CD14-positive monocyte (primary cell): ENCODE measurements at regions not wholly inside any gene's neighbourhood (a gene's known extent, or its start where the extent isn't known, plus 50 kb on each side); places are given as distances from the start of the nearest gene placed in this dataset.
A peak's percentile ranks its signal among the peaks of the same experiment; 100 is the strongest.

Experiments
- DNase-seq, 3 donors: peaks; one replicate each; pipeline ENCODE4 v3.0.0-alpha.2; 2011 to 2022
- H2AFZ ChIP-seq: 2 replicates; pipeline ENCODE4 v1.6.0; 2012; ENCODE audit warnings: mild to moderate bottlenecking, low read depth, low read length, inconsistent platforms; ENCODE audit not compliant: insufficient read depth, poor library complexity, severe bottlenecking
- H3K27ac ChIP-seq, 2 donors: 1 replicate in 1 of 2; 2 replicates in 1 of 2; pipeline ENCODE4 v1.5.1; 2012 to 2013; ENCODE audit warnings: low read length in 2 of 2, control low read depth in 1 of 2, inconsistent platforms in 1 of 2, low read depth in 1 of 2, mild to moderate bottlenecking in 1 of 2
- H3K27me3 ChIP-seq, 2 donors: one replicate each; pipeline versions ENCODE4 v1.6.0 to v1.6.1; 2011 to 2013; ENCODE audit warnings: low read length in 2 of 2; ENCODE audit not compliant: control insufficient read depth in 2 of 2, insufficient read depth in 2 of 2
- H3K36me3 ChIP-seq, 2 donors: replicated peaks in 1 of 2; 1 replicate in 1 of 2; 2 replicates in 1 of 2; pipeline versions ENCODE4 v1.5.1 to v1.6.1; 2012 to 2013; ENCODE audit warnings: low read length in 2 of 2, control low read depth in 1 of 2, inconsistent platforms in 1 of 2, mild to moderate bottlenecking in 1 of 2; ENCODE audit not compliant: insufficient read depth in 2 of 2, control insufficient read depth in 1 of 2
- H3K4me1 ChIP-seq, 2 donors: 1 replicate in 1 of 2; 2 replicates in 1 of 2; pipeline versions ENCODE4 v1.5.1 to v1.6.1; 2012 to 2013; ENCODE audit warnings: low read length in 2 of 2, control low read depth in 1 of 2, inconsistent platforms in 1 of 2, mild to moderate bottlenecking in 1 of 2, moderate library complexity in 1 of 2; ENCODE audit not compliant: insufficient read depth in 2 of 2, control insufficient read depth in 1 of 2
- H3K4me2 ChIP-seq: replicated peaks from 2 replicates; pipeline ENCODE3; 2012; ENCODE audit warnings: low read length, moderate library complexity, mild to moderate bottlenecking; ENCODE audit not compliant: poor library complexity, severe bottlenecking; ENCODE audit errors: extremely low read depth
- H3K4me3 ChIP-seq, 3 experiments: fragments of 200-600 bp in 1 of 3; sonication (generic) in 1 of 3; replicated peaks in 1 of 3; 1 replicate in 2 of 3; 2 replicates in 1 of 3; pipeline ENCODE4 v1.5.1; 2011 to 2013; ENCODE audit warnings: low read length in 3 of 3, mild to moderate bottlenecking in 3 of 3, control low read depth in 2 of 3, low read depth in 2 of 3, inconsistent platforms in 1 of 3, moderate library complexity in 1 of 3
- H3K79me2 ChIP-seq: 2 replicates; pipeline ENCODE4 v1.6.0; 2012; ENCODE audit warnings: mild to moderate bottlenecking, control low read depth, inconsistent platforms, low read length, moderate library complexity; ENCODE audit not compliant: insufficient read depth
- H3K9ac ChIP-seq: 2 replicates; pipeline ENCODE4 v1.6.0; 2017; ENCODE audit warnings: low read length, mild to moderate bottlenecking; ENCODE audit not compliant: insufficient read depth, poor library complexity, severe bottlenecking
- H3K9me3 ChIP-seq, 2 donors: replicated peaks in 1 of 2; 1 replicate in 1 of 2; 2 replicates in 1 of 2; pipeline versions ENCODE4 v1.5.1 to v1.6.1; 2012 to 2013; ENCODE audit warnings: low read length in 2 of 2, control low read depth in 1 of 2; ENCODE audit not compliant: control insufficient read depth in 1 of 2, insufficient read depth in 1 of 2
- H4K20me1 ChIP-seq: 2 replicates; pipeline ENCODE4 v1.6.0; 2012; ENCODE audit warnings: mild to moderate bottlenecking, low read length, control low read depth, moderate library complexity; ENCODE audit not compliant: insufficient read depth
- H3K27ac Mint-ChIP-seq, 7 donors: one replicate each; pipeline ENCODE4 v1.8.0; 2020; ENCODE audit warnings: mild to moderate bottlenecking in 7 of 7, mixed read lengths in 7 of 7, moderate library complexity in 6 of 7, inconsistent platforms in 2 of 7
- H3K27me3 Mint-ChIP-seq, 3 donors: one replicate each; pipeline ENCODE4 v1.8.0; 2021 to 2022; ENCODE audit warnings: low read depth in 3 of 3, mild to moderate bottlenecking in 3 of 3, mixed read lengths in 3 of 3, moderate library complexity in 3 of 3, inconsistent platforms in 1 of 3
- H3K36me3 Mint-ChIP-seq, 2 donors: one replicate each; pipeline ENCODE4 v1.8.0; 2020; ENCODE audit warnings: mixed read lengths in 2 of 2, inconsistent platforms in 1 of 2, mild to moderate bottlenecking in 1 of 2
- H3K4me1 Mint-ChIP-seq: one replicate; pipeline ENCODE4 v1.8.0; 2020; ENCODE audit warnings: mild to moderate bottlenecking, mixed read lengths
- H3K4me3 Mint-ChIP-seq, 2 donors: one replicate each; pipeline ENCODE4 v1.8.0; 2020; ENCODE audit warnings: mild to moderate bottlenecking in 2 of 2, mixed read lengths in 2 of 2, moderate library complexity in 1 of 2
- H3K9me3 Mint-ChIP-seq, 7 donors: one replicate each; pipeline ENCODE4 v1.8.0; 2020 to 2022; ENCODE audit warnings: mixed read lengths in 7 of 7, mild to moderate bottlenecking in 6 of 7, moderate library complexity in 6 of 7, inconsistent platforms in 2 of 7
- CTCF ChIP-seq: fragments of 200-600 bp; IDR thresholded peaks from one replicate; pipeline ENCODE4 v1.8.0; 2022; ENCODE audit warnings: antibody characterized with exemption, mild to moderate bottlenecking
- WGBS: methylation state at CpG from one replicate; pipeline ENCODE4 v1.1.5; 2013; ENCODE audit warnings: missing lambda C conversion rate; ENCODE audit not compliant: insufficient coverage; 5-methylcytosine and 5-hydroxymethylcytosine counted together
- intact Hi-C, 2 donors: fragments of 100-400 bp; cut with micrococcal nuclease; formaldehyde crosslinking; loops; one replicate each; pipeline versions ENCODE4 v1.15.0 to v1.15.1; 2023

DNA sequence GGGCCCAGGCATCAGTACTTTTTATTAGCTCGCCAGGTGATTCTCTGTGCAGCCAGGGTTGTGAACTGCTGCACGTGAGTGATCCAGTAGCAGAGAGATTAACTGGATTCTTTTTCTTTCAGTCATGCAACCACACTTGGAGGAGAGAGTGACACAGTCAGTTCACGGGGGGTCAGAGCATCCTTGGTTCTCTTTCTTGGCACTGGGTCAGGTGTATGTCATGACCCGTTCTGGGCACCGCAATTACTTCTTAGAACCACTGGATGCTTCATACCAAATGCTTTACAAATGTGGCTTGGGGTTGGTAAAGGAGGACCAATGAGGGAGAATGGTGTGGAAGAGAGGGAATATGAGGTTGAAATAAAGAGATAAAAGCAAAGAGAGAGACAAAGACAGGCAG lies 368.7 kb downstream of the MLLT3 start:
- no peaks in the 10 kb centered on the region for H3K79me2 ChIP-seq
- H3K4me3 Mint-ChIP-seq, result no peak overlapping the region
- 100% methylated on average over 3 of the region's 5 CpGs for WGBS
- H3K4me2 ChIP-seq, result no peak overlapping the region
- H2AFZ ChIP-seq, result no peak overlapping the region
- no peak overlapping the region for H3K4me3 ChIP-seq
- H3K9me3 ChIP-seq, result peaks cover 0 to 3% of the 10 kb centered on the region in 2 donors
- no peaks in the 10 kb centered on the region for H3K27me3 ChIP-seq
- no peaks in the 10 kb centered on the region for H3K36me3 Mint-ChIP-seq
- no peaks in the 10 kb centered on the region for H3K36me3 ChIP-seq
- no peaks in the 10 kb centered on the region for H4K20me1 ChIP-seq
- no peak overlapping the region for H3K9ac ChIP-seq
- H3K4me1 ChIP-seq, result no peaks in the 10 kb centered on the region
- no peak for TF ChIP-seq CTCF
- peaks cover 0 to 3% (median 0%) of the 10 kb centered on the region in 7 donors for H3K9me3 Mint-ChIP-seq
- H3K27ac ChIP-seq, result no peak overlapping the region
- no peak for DNase-seq
- H3K27me3 Mint-ChIP-seq, result peaks cover 0 to 2% (median 0%) of the 10 kb centered on the region in 3 donors
- intact Hi-C loops, result no loop called here
- peaks cover 2% of the 10 kb centered on the region for H3K4me1 Mint-ChIP-seq
- no peak overlapping the region for H3K27ac Mint-ChIP-seq

DNA sequence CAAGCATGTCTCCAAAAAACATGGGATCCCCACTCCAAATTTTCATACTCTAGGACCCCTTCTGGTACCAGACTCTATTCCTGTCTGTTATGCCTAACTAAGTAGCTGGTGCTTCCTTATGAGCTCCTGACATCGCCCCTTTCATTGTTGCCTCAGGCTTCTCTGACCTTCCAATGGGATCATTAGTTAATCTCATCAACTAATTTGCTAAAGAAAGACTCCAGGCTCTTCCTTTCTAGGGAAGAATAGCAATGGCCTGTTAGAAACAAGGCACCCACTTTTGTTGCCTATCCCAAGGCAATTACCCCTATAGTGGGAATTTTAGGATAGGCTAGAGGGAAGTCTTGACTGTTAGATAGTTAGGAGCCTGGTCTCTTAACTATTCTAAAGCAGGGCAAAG lies 369.5 kb downstream of the MLLT3 start:
- no CpG with 5 or more reads among the region's 1 CpG for WGBS
- intact Hi-C loops, result no loop called here
- no peak for TF ChIP-seq CTCF

More for the DNA sequence above, 369.5 kb downstream of the MLLT3 start:
- Histone ChIP-seq H3K79me2 (no peaks in the 10 kb centered on the region), H3K27me3 (no peaks in the 10 kb centered on the region), H3K4me1 (no peaks in the 10 kb centered on the region), H3K36me3 (no peaks in the 10 kb centered on the region), H3K9ac (no peak overlapping the region), H3K9me3 (peaks cover 0 to 6% of the 10 kb centered on the region in 2 donors), H3K4me2 (no peak overlapping the region), H3K4me3 (no peak overlapping the region), H2AFZ (no peak overlapping the region), H3K27ac (no peak overlapping the region), H4K20me1 (no peaks in the 10 kb centered on the region)
- Mint-ChIP-seq H3K4me1 (peaks cover 2% of the 10 kb centered on the region), H3K27ac (peak overlapping the region in 1 of 7 donors; percentile 42), H3K36me3 (no peaks in the 10 kb centered on the region), H3K4me3 (no peak overlapping the region), H3K9me3 (peaks cover 0 to 7% (median 2%) of the 10 kb centered on the region in 7 donors), H3K27me3 (peaks cover 0 to 2% (median 0%) of the 10 kb centered on the region in 3 donors)
- no peak for DNase-seq
